Panc1 (cell line): ENCODE measurements at regions not wholly inside any gene's neighbourhood (a gene's known extent, or its start where the extent isn't known, plus 50 kb on each side); places are given as distances from the start of the nearest gene placed in this dataset.

ENCODE experiments used
- ATAC-seq: fragments of 200-7000 bp; cut with Tn5 transposase; 2 replicates; pipeline ENCODE4 v1.9.1; 2020; ENCODE audit warnings: mild to moderate bottlenecking, moderate library complexity
- BruUV-seq: library from RNA; stranded (reverse); fragments of 400-500 nt; replicated peaks from 2 replicates; lab custom pipeline; 2021; lab: Mats Ljungman, UMichigan
- CTCF ChIA-PET: fragments of 300-600 bp; sonication (Branson Sonifier 250); formaldehyde crosslinking; loops from one replicate; lab custom pipeline; 2022; ENCODE audit warnings: antibody characterized with exemption; lab: Charles Lee
- POLR2A ChIA-PET: fragments of 300-600 bp; sonication (Branson Sonifier 250); formaldehyde crosslinking; loops from one replicate; lab custom pipeline; 2022; ENCODE audit warnings: antibody characterized with exemption; lab: Charles Lee
- DNase-seq: peaks from one replicate; pipeline ENCODE4 v3.0.0-alpha.2; 2010; ENCODE audit warnings: low read depth, low spot score
- H3K27ac ChIP-seq: 2 replicates; pipeline ENCODE4 v1.5.1; 2011; ENCODE audit warnings: mild to moderate bottlenecking, low read length, inconsistent platforms
- H3K27me3 ChIP-seq: fragments of 200-500 bp; sonication (Bioruptor generic); 2 replicates; pipeline ENCODE4 v1.6.0; 2014; ENCODE audit warnings: low read length, inconsistent platforms; ENCODE audit not compliant: control insufficient read depth, insufficient read depth
- H3K36me3 ChIP-seq: fragments of 200-500 bp; sonication (Bioruptor generic); 2 replicates; pipeline ENCODE4 v1.5.1; 2014; ENCODE audit warnings: inconsistent platforms, mild to moderate bottlenecking, low read length, moderate library complexity; ENCODE audit not compliant: control insufficient read depth, insufficient read depth
- H3K4me1 ChIP-seq: 2 replicates; pipeline ENCODE4 v1.5.1; 2011; ENCODE audit warnings: inconsistent platforms, mild to moderate bottlenecking, low read length, moderate library complexity; ENCODE audit not compliant: control insufficient read depth, insufficient read depth
- H3K4me3 ChIP-seq, 2 experiments: 2 replicates each; pipeline ENCODE4 v1.5.1; 2011 to 2012; ENCODE audit warnings: low read depth in 2 of 2, low read length in 2 of 2, mild to moderate bottlenecking in 2 of 2, inconsistent platforms in 1 of 2, moderate library complexity in 1 of 2
- H3K9me3 ChIP-seq: fragments of 200-500 bp; sonication (Bioruptor generic); 2 replicates; pipeline ENCODE4 v1.5.1; 2014; ENCODE audit warnings: low read depth, mild to moderate bottlenecking, inconsistent platforms, low read length, moderate library complexity; ENCODE audit not compliant: control insufficient read depth, insufficient read depth
- CTCF ChIP-seq: fragments of 450-650 bp; IDR thresholded peaks from 2 replicates; pipeline ENCODE4 v1.5.1; 2017; ENCODE audit warnings: mild to moderate bottlenecking
- POLR2AphosphoS5 ChIP-seq: IDR thresholded peaks from 2 replicates; pipeline ENCODE4 v1.6.1; 2012; ENCODE audit warnings: mild to moderate bottlenecking, low read depth, low read length, moderate library complexity
- REST ChIP-seq, 2 experiments: IDR thresholded peaks; 2 replicates each; pipeline ENCODE4 v1.6.1; 2011 to 2012; ENCODE audit warnings: low read depth in 2 of 2, control low read depth in 1 of 2, low read length in 1 of 2, mild to moderate bottlenecking in 1 of 2, moderate library complexity in 1 of 2; ENCODE audit not compliant: insufficient read depth in 1 of 2
- SIN3A ChIP-seq: IDR thresholded peaks from 2 replicates; pipeline ENCODE4 v1.6.1; 2012; ENCODE audit warnings: low read depth, mild to moderate bottlenecking, low read length, moderate library complexity, borderline replicate concordance; ENCODE audit not compliant: insufficient read depth
- TCF7L2 ChIP-seq: IDR thresholded peaks from 2 replicates; pipeline ENCODE4 v1.6.1; 2011; ENCODE audit warnings: mild to moderate bottlenecking, low read depth, low read length, inconsistent platforms
- in situ Hi-C: cut with HindIII; loops from 2 replicates; pipeline ENCODE4 v1.10.0; 2016; ENCODE audit warnings: low sequenced_read_pairs, low pct_unique_long_range_greater_than_20kb
- intact Hi-C: fragments of 100-400 bp; cut with micrococcal nuclease; formaldehyde crosslinking; loops from one replicate; pipeline ENCODE4 v1.10.0; 2022; ENCODE audit not compliant: unreplicated experiment

GRCh38 chr4:123259676-123260646 is 136.6 kb upstream of the SPRY1 start:
- in situ Hi-C loops = no loop called here
- intact Hi-C loops = no loop called here
- BruUV-seq = no TSS peak
- Histone ChIP-seq H3K36me3 (no peaks in the 10 kb centered on the region), H3K4me1 (no peaks in the 10 kb centered on the region), H3K27ac (no peak overlapping the region), H3K4me3 (no peak overlapping the region), H3K27me3 (no peaks in the 10 kb centered on the region), H3K9me3 (no peaks in the 10 kb centered on the region)
- ATAC-seq = no peak
- TF ChIP-seq SIN3A (no peak), POLR2AphosphoS5 (no peak), TCF7L2 (no peak), REST (IDR thresholded peaks at IDR 0.05; ENCODE audit: insufficient read depth in 1 of 2, low read depth in 2 of 2, low read length in 1 of 2) (no peak), CTCF (no peak)
- CTCF ChIA-PET = no interaction called here
- POLR2A ChIA-PET = no interaction called here
- no peak for DNase-seq

GRCh38 chr4:123260653-123261052 is 135.9 kb upstream of the SPRY1 start:
- in situ Hi-C loops (no loop called here), intact Hi-C loops (no loop called here)
- POLR2A ChIA-PET = no interaction called here
- no TSS peak for BruUV-seq
- no peak overlapping the region for H3K4me3 ChIP-seq
- no peaks in the 10 kb centered on the region for H3K9me3 ChIP-seq
- H3K27me3 ChIP-seq = no peaks in the 10 kb centered on the region
- H3K36me3 ChIP-seq = no peaks in the 10 kb centered on the region
- TF ChIP-seq POLR2AphosphoS5 (no peak), CTCF (no peak), REST (IDR thresholded peaks at IDR 0.05; ENCODE audit: insufficient read depth in 1 of 2, low read depth in 2 of 2, low read length in 1 of 2) (no peak), TCF7L2 (no peak), SIN3A (no peak)
- H3K4me1 ChIP-seq = no peaks in the 10 kb centered on the region
- CTCF ChIA-PET = no interaction called here
- ATAC-seq (no peak), DNase-seq (no peak)
- no peak overlapping the region for H3K27ac ChIP-seq
